NCI-H146 (cell line): ENCODE measurements at regions not wholly inside any gene's neighbourhood (a gene's known extent, or its start where the extent isn't known, plus 50 kb on each side); places are given as distances from the start of the nearest gene placed in this dataset.
A peak's percentile ranks its signal among the peaks of the same experiment; 100 is the strongest.
"Not testable (repeated sequence)": the region's sequence is repeated elsewhere in the genome, so short reads cannot be mapped to it uniquely, and the experiment has no call there.

Experiments
- DNase-seq: peaks from one replicate; lab custom pipeline; 2025; lab: John Stamatoyannopoulos, UW

GRCh38 chr18:65671621-65672415, 79.0 kb upstream of the CDH7 start:
- no peak for DNase-seq

- DNase-seq: not testable (repeated sequence)
These were observed 80.7 kb upstream of the CDH7 start for GRCh38 chr18:65670145-65670544.

- no peak for DNase-seq
These were observed 89.4 kb upstream of the CDH7 start for GRCh38 chr18:65661391-65661790.

- no peak for DNase-seq
These were observed 90.9 kb upstream of the CDH7 start for GRCh38 chr18:65659912-65660311.

GRCh38 chr18:65659312-65659711, 91.5 kb upstream of the CDH7 start:
- no peak for DNase-seq

- DNase-seq: no peak
These were observed 99.6 kb upstream of the CDH7 start for GRCh38 chr18:65651192-65651591.

GRCh38 chr18:65632236-65632635, 118.6 kb upstream of the CDH7 start:
- DNase-seq: no peak

- DNase-seq: no peak
These were observed 119.0 kb upstream of the CDH7 start for GRCh38 chr18:65631766-65632165.

GRCh38 chr18:65628390-65628789, 122.4 kb upstream of the CDH7 start:
- DNase-seq: no peak

GRCh38 chr18:65623676-65624075, 127.1 kb upstream of the CDH7 start:
- no peak for DNase-seq

- DNase-seq: no peak
These were observed 128.4 kb upstream of the CDH7 start for GRCh38 chr18:65622436-65622835.

- no peak for DNase-seq
These were observed 130.6 kb upstream of the CDH7 start for GRCh38 chr18:65620076-65620696.

GRCh38 chr18:65610939-65611338, 139.9 kb upstream of the CDH7 start:
- DNase-seq: no peak

GRCh38 chr18:65608471-65608870, 142.3 kb upstream of the CDH7 start:
- DNase-seq: no peak

GRCh38 chr18:65607161-65607560, 143.7 kb upstream of the CDH7 start:
- DNase-seq: no peak

- DNase-seq: no peak
These were observed 144.2 kb upstream of the CDH7 start for GRCh38 chr18:65606551-65607130.

GRCh38 chr18:65605352-65605751, 145.5 kb upstream of the CDH7 start:
- not testable (repeated sequence) for DNase-seq

GRCh38 chr18:65601775-65602174, 149.0 kb upstream of the CDH7 start:
- DNase-seq: no peak

GRCh38 chr18:65592435-65592834, 158.4 kb upstream of the CDH7 start:
- DNase-seq: no peak

- no peak for DNase-seq
These were observed 163.3 kb upstream of the CDH7 start for GRCh38 chr18:65587491-65587890.

GRCh38 chr18:65582094-65582493, 168.7 kb upstream of the CDH7 start:
- not testable (repeated sequence) for DNase-seq

- no peak for DNase-seq
These were observed 181.9 kb upstream of the CDH7 start for GRCh38 chr18:65568866-65569265.

GRCh38 chr18:65567372-65567771, 183.4 kb upstream of the CDH7 start:
- peak; percentile 48 for DNase-seq
